NOMO-1 treated with DMSO at 0.1 percent for 48 hours (cell line): ENCODE measurements at regions not wholly inside any gene's neighbourhood (a gene's known extent, or its start where the extent isn't known, plus 50 kb on each side); places are given as distances from the start of the nearest gene placed in this dataset.
"Not testable (repeated sequence)": the region's sequence is repeated elsewhere in the genome, so short reads cannot be mapped to it uniquely, and the experiment has no call there.

Experiments
- DNase-seq: peaks from one replicate; lab custom pipeline; 2025; ENCODE audit not compliant: unreplicated experiment; lab: John Stamatoyannopoulos, UW

GRCh38 chr1:232145768-232146167 lies 484.2 kb downstream of the SIPA1L2 start:
- no peak for DNase-seq

GRCh38 chr1:232144696-232145230 lies 485.2 kb downstream of the SIPA1L2 start:
- DNase-seq, result no peak

GRCh38 chr1:232143315-232143886 lies 486.5 kb downstream of the SIPA1L2 start:
- DNase-seq, result no peak

GRCh38 chr1:232142403-232143314 lies 487.3 kb downstream of the SIPA1L2 start:
- DNase-seq, result no peak

GRCh38 chr1:232141167-232141448 lies 488.8 kb downstream of the SIPA1L2 start:
- not testable (repeated sequence) for DNase-seq

GRCh38 chr1:232140419-232141166 lies 489.3 kb downstream of the SIPA1L2 start:
- DNase-seq, result no peak

GRCh38 chr1:232139444-232139843 lies 490.5 kb downstream of the SIPA1L2 start:
- no peak for DNase-seq

- DNase-seq, result no peak
These were observed 491.9 kb downstream of the SIPA1L2 start for GRCh38 chr1:232138044-232138443.

- DNase-seq, result no peak
These were observed 492.9 kb downstream of the SIPA1L2 start for GRCh38 chr1:232137066-232137465.

GRCh38 chr1:232136136-232136535 lies 493.8 kb downstream of the SIPA1L2 start:
- no peak for DNase-seq

- DNase-seq, result no peak
These were observed 495.6 kb downstream of the SIPA1L2 start for GRCh38 chr1:232134365-232134764.

- DNase-seq, result no peak
These were observed 497.4 kb downstream of the SIPA1L2 start for GRCh38 chr1:232132572-232132971.

GRCh38 chr1:232131715-232132391 lies 498.1 kb downstream of the SIPA1L2 start:
- no peak for DNase-seq

GRCh38 chr1:232130815-232131480 lies 499.0 kb downstream of the SIPA1L2 start:
- DNase-seq, result no peak

- DNase-seq, result peak; percentile 36
These were observed 500.6 kb downstream of the DISC1 start for GRCh38 chr1:232127190-232127589.

GRCh38 chr1:232123775-232124659 lies 497.4 kb downstream of the DISC1 start:
- no peak for DNase-seq

- not testable (repeated sequence) for DNase-seq
These were observed 491.3 kb downstream of the DISC1 start for GRCh38 chr1:232117903-232118302.

GRCh38 chr1:232114985-232115384 lies 488.4 kb downstream of the DISC1 start:
- no peak for DNase-seq

GRCh38 chr1:232112076-232112475 lies 485.5 kb downstream of the DISC1 start:
- DNase-seq, result no peak

- no peak for DNase-seq
These were observed 485.0 kb downstream of the DISC1 start for GRCh38 chr1:232111611-232112010.
